ENCODE measurements at regions not wholly inside any gene's neighbourhood (a gene's known extent, or its start where the extent isn't known, plus 50 kb on each side); places are given as distances from the start of the nearest gene placed in this dataset.

GRCh38 chr12:41683023-41683422, 461.7 kb downstream of the GXYLT1 start:
- Histone ChIP-seq H2AFZ (ENCODE audit: low read length) (no peak overlapping the region), H3K27me3 (ENCODE audit: insufficient read depth, low read length, poor library complexity, severe bottlenecking) (no peaks in the 10 kb centered on the region), H4K20me1 (ENCODE audit: insufficient read depth, low read length, poor library complexity, severe bottlenecking) (no peaks in the 10 kb centered on the region), H3K4me3 (ENCODE audit: low read length, poor library complexity, severe bottlenecking) (no peak overlapping the region), H3K4me1 (ENCODE audit: insufficient read depth, low read length, poor library complexity, severe bottlenecking) (no peaks in the 10 kb centered on the region), H3K79me2 (ENCODE audit: insufficient read depth, low read length) (no peaks in the 10 kb centered on the region), H3K9ac (ENCODE audit: low read depth, low read length, poor library complexity, severe bottlenecking) (no peak overlapping the region), H3K36me3 (ENCODE audit: insufficient read depth, low read length) (no peaks in the 10 kb centered on the region), H3K4me2 (ENCODE audit: low read depth, low read length, poor library complexity, severe bottlenecking) (no peak overlapping the region), H3K9me2 (replicated peaks; ENCODE audit: low read depth, low read length) (no peaks in the 10 kb centered on the region), H3F3A (ENCODE audit: low read depth) (no peaks in the 10 kb centered on the region), H3K9me3 (ENCODE audit: insufficient read depth, low read depth, low read length) (no peaks in the 10 kb centered on the region)
- no peak for TF ChIP-seq CTCF (conservative IDR thresholded peaks at IDR 0.05; ENCODE audit: low read length)
- TF ChIP-seq EZH2phosphoT487 (IDR thresholded peaks at IDR 0.05; ENCODE audit: borderline replicate concordance), result no peak

GRCh38 chr12:41681898-41682297, 462.8 kb downstream of the GXYLT1 start:
- Histone ChIP-seq H4K20me1 (ENCODE audit: insufficient read depth, low read length, poor library complexity, severe bottlenecking) (no peaks in the 10 kb centered on the region), H3K9ac (ENCODE audit: low read depth, low read length, poor library complexity, severe bottlenecking) (no peak overlapping the region), H3K79me2 (ENCODE audit: insufficient read depth, low read length) (no peaks in the 10 kb centered on the region), H3K4me1 (ENCODE audit: insufficient read depth, low read length, poor library complexity, severe bottlenecking) (no peaks in the 10 kb centered on the region), H3K9me3 (ENCODE audit: insufficient read depth, low read depth, low read length) (no peaks in the 10 kb centered on the region), H2AFZ (ENCODE audit: low read length) (no peak overlapping the region), H3K4me2 (ENCODE audit: low read depth, low read length, poor library complexity, severe bottlenecking) (no peak overlapping the region), H3K36me3 (ENCODE audit: insufficient read depth, low read length) (no peaks in the 10 kb centered on the region), H3K9me2 (replicated peaks; ENCODE audit: low read depth, low read length) (no peaks in the 10 kb centered on the region), H3F3A (ENCODE audit: low read depth) (no peaks in the 10 kb centered on the region), H3K4me3 (ENCODE audit: low read length, poor library complexity, severe bottlenecking) (no peak overlapping the region), H3K27me3 (ENCODE audit: insufficient read depth, low read length, poor library complexity, severe bottlenecking) (no peaks in the 10 kb centered on the region)
- no peak for TF ChIP-seq EZH2phosphoT487 (IDR thresholded peaks at IDR 0.05; ENCODE audit: borderline replicate concordance)
- no peak for TF ChIP-seq CTCF (conservative IDR thresholded peaks at IDR 0.05; ENCODE audit: low read length)

GRCh38 chr12:41680155-41680554, 464.5 kb downstream of the GXYLT1 start:
- H3K9me3 ChIP-seq (ENCODE audit: insufficient read depth, low read depth, low read length), result no peaks in the 10 kb centered on the region
- no peaks in the 10 kb centered on the region for H3K4me1 ChIP-seq (ENCODE audit: insufficient read depth, low read length, poor library complexity, severe bottlenecking)
- H3K79me2 ChIP-seq (ENCODE audit: insufficient read depth, low read length), result no peaks in the 10 kb centered on the region
- H3K4me3 ChIP-seq (ENCODE audit: low read length, poor library complexity, severe bottlenecking), result no peak overlapping the region
- H3K9me2 ChIP-seq (replicated peaks; ENCODE audit: low read depth, low read length), result no peaks in the 10 kb centered on the region
- no peak for TF ChIP-seq EZH2phosphoT487 (IDR thresholded peaks at IDR 0.05; ENCODE audit: borderline replicate concordance)
- no peak for TF ChIP-seq CTCF (conservative IDR thresholded peaks at IDR 0.05; ENCODE audit: low read length)
- no peak overlapping the region for H3K4me2 ChIP-seq (ENCODE audit: low read depth, low read length, poor library complexity, severe bottlenecking)
- no peaks in the 10 kb centered on the region for H3F3A ChIP-seq (ENCODE audit: low read depth)
- H4K20me1 ChIP-seq (ENCODE audit: insufficient read depth, low read length, poor library complexity, severe bottlenecking), result no peaks in the 10 kb centered on the region
- no peak overlapping the region for H3K9ac ChIP-seq (ENCODE audit: low read depth, low read length, poor library complexity, severe bottlenecking)
- no peak overlapping the region for H2AFZ ChIP-seq (ENCODE audit: low read length)
- H3K27me3 ChIP-seq (ENCODE audit: insufficient read depth, low read length, poor library complexity, severe bottlenecking), result no peaks in the 10 kb centered on the region
- H3K36me3 ChIP-seq (ENCODE audit: insufficient read depth, low read length), result no peaks in the 10 kb centered on the region

Measured in Loucy (cell line).